ENCODE measurements at regions not wholly inside any gene's neighbourhood (a gene's known extent, or its start where the extent isn't known, plus 50 kb on each side); places are given as distances from the start of the nearest gene placed in this dataset.

DNA sequence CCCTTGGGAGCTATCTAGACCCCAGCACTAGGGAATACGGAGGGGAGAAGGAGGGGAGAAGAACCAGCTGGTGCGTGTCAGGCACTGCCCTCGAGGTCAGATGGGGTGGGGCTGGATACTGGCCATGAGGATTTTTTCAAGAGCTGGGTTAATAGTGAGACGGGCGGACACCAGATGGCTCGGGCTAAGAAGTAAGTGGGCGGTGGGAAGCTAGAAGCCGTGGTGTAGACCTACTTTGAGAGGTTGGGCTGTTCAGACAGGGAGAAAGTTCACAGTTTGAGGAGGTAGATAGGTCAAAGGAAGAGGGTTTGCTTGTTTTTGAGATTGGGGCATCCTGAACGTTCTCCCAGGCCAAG is 303.8 kb downstream of the SEC14L1 start:
- peaks cover 14% of the 10 kb centered on the region for H3K36me3 Mint-ChIP-seq (ENCODE audit: low read depth)
- no peaks in the 10 kb centered on the region for H3K9me3 Mint-ChIP-seq
- no peaks in the 10 kb centered on the region for H3K27me3 Mint-ChIP-seq
- H3K27ac Mint-ChIP-seq, result peak overlapping the region; percentile 92
- intact Hi-C loops (cut with micrococcal nuclease), result loop anchor here (2.0 kb wide), 1 partner anchor 70 kb away; no protein-coding TSS in a partner anchor
- DNase-seq, result no peak
- H3K4me3 Mint-ChIP-seq, result peak overlapping the region; percentile 81
- peaks cover 81% of the 10 kb centered on the region for H3K4me1 Mint-ChIP-seq

DNA sequence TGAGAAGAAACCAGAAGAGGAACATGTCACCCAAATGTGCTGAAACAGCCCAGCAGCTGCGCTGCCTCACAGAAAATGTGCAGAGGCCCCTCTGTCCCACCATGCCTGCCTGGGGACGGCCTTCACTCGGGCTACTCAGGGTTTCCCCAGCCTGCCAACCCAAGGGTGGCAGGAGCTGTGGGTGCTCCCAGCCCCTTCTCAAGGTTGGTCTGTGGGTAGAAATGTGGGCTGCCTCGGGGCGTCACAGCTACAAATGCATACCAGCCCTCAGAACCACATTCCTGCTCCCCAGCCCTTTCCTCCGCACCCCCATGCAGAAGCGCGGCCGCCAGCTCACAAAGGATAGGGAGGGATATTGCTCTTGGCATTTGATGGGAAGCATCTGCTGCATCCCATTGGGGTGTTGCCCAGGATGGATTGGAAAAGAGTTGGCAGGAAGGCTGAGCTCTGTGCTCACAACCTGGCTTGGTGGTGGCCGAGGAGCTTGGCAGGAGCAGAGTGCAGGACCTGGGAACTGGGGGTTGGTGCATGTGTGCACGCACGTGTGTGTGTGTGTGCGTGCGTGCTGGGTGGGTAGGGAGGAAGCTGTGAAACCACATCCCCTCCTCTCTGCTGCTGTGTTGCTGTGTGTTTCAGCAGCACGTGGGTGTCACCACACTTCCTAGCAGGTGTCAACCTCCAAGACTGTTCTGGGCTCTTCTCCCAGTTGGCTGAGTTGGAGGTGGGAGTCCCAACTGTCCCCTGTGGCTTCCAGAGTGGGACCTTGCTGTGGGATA is 304.4 kb downstream of the SEC14L1 start:
- Mint-ChIP-seq H3K9me3 (no peaks in the 10 kb centered on the region), H3K36me3 (ENCODE audit: low read depth) (peaks cover 14% of the 10 kb centered on the region), H3K4me3 (peak overlapping the region; percentile 81), H3K4me1 (peaks cover 84% of the 10 kb centered on the region), H3K27ac (peak overlapping the region; percentile 92), H3K27me3 (no peaks in the 10 kb centered on the region)
- peak; percentile 95 for DNase-seq
- intact Hi-C loops (cut with micrococcal nuclease), result loop anchor here (1.0 to 2.0 kb wide), 3 partner anchors 10 to 70 kb away; no protein-coding TSS in a partner anchor

DNA sequence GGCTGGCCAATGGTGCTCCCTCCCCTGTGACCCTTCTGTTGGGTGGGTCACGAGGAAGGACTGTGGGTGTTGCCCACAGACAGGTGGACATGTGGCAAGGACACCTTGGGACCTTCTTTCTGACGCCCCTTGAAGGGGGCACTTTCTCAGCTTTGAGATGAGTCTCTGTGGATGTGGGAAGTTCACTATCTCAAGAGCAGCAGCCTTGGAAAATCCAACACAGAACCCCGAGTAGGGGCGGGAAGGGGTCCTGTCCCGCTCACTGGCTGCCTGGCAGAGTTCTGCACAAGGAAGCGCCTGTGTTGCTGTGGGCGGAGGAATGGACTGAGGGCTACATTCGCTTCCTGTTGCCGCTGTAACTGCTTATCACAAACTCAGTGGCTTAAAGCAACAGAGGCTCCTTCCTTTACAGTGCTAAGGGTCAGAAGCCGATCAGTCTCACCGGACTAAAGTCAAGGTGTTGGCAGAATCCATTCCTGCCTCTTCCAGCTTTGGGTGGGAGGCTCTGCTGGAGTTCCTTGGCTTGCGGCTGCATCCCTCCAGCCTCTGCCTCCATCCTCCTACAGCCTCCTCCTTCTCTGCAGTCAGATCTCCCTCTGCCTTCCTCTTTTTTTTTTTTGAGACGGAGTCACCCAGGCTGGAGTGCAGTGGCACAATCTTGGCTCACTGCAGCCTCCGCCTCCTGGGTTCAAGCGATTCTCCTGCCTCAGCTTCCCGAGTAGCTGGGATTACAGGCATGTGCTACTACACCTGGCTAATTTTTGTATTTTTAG is 305.2 kb downstream of the SEC14L1 start:
- peaks cover 16% of the 10 kb centered on the region for H3K36me3 Mint-ChIP-seq (ENCODE audit: low read depth)
- no peaks in the 10 kb centered on the region for H3K27me3 Mint-ChIP-seq
- no peaks in the 10 kb centered on the region for H3K9me3 Mint-ChIP-seq
- intact Hi-C loops (cut with micrococcal nuclease), result loop anchor here (1.0 to 2.0 kb wide), 3 partner anchors 9 to 71 kb away; no protein-coding TSS in a partner anchor
- H3K4me1 Mint-ChIP-seq, result peaks cover 82% of the 10 kb centered on the region
- DNase-seq, result peak; percentile 91
- H3K4me3 Mint-ChIP-seq, result peak overlapping the region; percentile 81
- H3K27ac Mint-ChIP-seq, result peak overlapping the region; percentile 92

DNA sequence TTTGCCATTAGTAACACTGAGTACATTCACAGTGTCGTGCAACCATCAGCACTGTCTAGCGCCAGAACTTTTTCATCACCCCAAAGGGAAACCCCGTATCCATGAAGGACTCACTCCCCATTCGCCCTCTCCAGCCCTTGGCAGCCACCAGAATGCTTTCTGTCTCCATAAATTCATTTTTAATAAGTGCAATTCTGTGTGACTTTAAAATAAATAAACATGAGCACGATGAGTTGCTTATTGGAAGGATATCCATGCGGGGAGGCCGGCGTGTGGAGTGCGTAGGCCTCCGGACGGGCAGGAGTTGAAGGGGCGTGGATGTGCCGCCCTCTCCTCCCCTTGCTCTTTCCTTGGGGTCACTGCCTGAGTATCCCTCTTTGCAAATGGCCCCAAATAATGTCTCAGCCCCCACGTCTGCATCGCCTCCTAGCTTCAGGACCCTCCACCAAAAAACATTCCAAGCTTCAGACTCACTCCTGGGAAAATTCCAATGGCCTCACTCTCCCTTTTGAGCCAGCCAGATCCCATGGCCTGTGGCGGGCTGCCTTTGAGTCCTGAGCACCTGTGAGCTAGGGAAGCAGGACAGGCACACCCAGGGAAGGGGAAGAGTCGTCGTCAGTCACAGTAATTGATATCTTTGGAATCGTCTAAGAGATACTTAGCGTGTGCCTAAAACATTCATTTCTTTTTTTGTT is 306.3 kb downstream of the SEC14L1 start:
- intact Hi-C loops (cut with micrococcal nuclease), result no loop called here
- no peaks in the 10 kb centered on the region for H3K27me3 Mint-ChIP-seq

DNA sequence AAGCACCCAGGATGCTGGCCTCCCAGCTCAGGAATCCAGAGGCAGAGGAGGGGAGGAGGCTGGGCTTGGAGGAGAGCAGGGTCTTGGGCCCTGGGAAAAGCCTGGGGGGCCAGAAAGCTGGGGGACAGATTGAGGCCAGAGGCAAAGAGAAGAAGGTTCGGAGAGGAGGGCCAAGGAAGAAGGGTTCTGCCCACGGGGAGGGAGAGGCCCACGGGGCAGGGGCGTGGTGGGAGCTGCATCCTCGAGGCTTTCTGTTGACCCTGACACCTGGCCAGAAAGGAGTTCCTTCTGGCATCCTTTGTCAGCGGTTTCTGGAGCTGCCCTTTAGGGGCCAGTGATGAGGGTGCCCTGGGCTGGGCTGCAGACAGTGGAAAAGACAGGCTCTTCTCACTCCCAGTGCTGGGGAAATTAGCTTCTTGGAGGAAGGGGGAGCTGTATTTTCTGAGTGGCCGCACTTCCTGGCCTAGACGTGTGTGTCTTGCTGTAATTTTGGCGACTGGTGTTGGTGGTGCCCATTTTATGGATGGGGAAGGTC is 308.7 kb downstream of the SEC14L1 start:
- Mint-ChIP-seq H3K27ac (peak overlapping the region; percentile 96), H3K4me1 (peaks cover 71% of the 10 kb centered on the region), H3K9me3 (no peaks in the 10 kb centered on the region), H3K36me3 (ENCODE audit: low read depth) (peaks cover 33% of the 10 kb centered on the region), H3K27me3 (no peaks in the 10 kb centered on the region), H3K4me3 (peak overlapping the region; percentile 97)
- DNase-seq, result peak; percentile 68
- intact Hi-C loops (cut with micrococcal nuclease), result no loop called here

More for the DNA sequence above, 306.3 kb downstream of the SEC14L1 start:
- peaks cover 75% of the 10 kb centered on the region for H3K4me1 Mint-ChIP-seq
- peak overlapping the region; percentile 92 for H3K27ac Mint-ChIP-seq
- peak overlapping the region; percentile 81 for H3K4me3 Mint-ChIP-seq
- no peaks in the 10 kb centered on the region for H3K9me3 Mint-ChIP-seq
- DNase-seq, result no peak
- peaks cover 20% of the 10 kb centered on the region for H3K36me3 Mint-ChIP-seq (ENCODE audit: low read depth)

DNA sequence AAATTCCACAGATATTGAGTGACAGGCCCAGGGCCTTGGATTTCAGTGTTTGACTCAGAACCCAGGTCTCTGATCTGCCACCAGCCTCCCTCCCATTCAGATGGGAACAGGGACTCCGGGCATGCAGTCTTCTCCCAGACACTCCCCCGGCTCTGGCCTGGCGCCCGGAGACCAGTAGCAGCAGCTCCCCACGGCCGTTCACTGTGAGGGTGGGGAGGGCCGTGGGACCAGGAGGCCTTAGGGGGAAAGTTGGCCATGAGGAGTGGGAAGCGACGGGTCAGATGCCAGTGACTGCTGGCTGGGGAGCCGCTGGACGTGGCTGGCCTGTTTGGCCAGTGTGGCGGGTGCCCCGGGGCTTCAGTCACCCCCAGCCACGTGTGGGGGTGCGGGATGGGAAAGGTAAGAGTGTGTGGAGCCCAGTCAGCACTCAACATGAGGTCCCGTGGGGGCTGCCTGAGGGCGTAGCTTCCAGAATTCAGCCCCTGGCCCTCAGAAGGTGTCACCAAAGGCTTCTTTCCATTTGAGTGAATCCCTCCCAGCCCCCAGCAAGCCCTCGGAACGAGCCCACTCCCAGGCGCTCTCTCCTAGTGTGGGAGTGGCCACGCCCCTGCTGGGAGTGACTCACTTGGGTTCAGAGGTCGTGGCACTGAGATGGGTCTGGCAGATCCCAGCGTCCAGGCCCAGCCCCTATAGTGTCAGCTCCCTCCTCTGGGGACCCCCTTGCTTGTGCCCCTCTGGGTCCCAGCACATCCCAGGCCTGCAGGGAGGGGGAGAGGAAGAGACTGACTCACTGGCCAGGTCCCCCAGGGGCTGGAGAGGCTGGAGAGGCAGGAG is 309.4 kb downstream of the SEC14L1 start:
- Mint-ChIP-seq H3K36me3 (ENCODE audit: low read depth) (peaks cover 40% of the 10 kb centered on the region), H3K4me1 (peaks cover 66% of the 10 kb centered on the region), H3K27ac (peak overlapping the region; percentile 96), H3K9me3 (no peaks in the 10 kb centered on the region), H3K27me3 (no peaks in the 10 kb centered on the region), H3K4me3 (peak overlapping the region; percentile 97)
- intact Hi-C loops (cut with micrococcal nuclease), result loop anchor here (5.0 kb wide), 1 partner anchor 713 kb away; the partner anchor contains the start of genes MFSD11 and SRSF2
- peak; percentile 86 for DNase-seq

DNA sequence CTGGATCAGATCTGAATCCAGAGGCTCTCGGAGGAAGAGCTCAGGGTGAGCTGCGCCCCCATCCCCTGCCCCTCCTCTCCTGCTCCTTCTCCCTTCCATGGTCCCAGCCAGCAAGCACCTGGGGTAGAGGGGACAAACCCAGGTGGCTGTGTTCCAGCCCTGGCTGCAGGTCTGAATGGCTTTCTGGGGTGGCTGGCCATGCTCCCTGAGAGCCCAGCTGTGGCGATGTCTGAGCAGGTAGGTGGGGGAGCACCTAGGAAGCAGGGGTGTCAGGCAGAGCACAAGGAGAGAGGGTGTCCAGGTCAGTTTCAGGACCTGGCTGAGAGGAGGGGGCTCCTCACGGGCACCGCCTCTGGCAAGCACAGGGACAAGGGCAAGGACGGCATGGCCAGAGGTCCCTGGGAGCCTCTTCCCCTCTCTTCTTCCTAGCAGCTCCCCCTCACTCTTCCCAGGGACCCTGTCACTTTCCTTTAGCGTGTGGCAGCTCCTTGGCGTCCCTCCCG is 310.0 kb downstream of the SEC14L1 start:
- H3K4me1 Mint-ChIP-seq, result peaks cover 66% of the 10 kb centered on the region
- intact Hi-C loops (cut with micrococcal nuclease), result loop anchor here (1.0 to 5.0 kb wide), 2 partner anchors 9 to 713 kb away; partner anchors contain the start of genes MFSD11 and SRSF2
- peaks cover 47% of the 10 kb centered on the region for H3K36me3 Mint-ChIP-seq (ENCODE audit: low read depth)

DNA sequence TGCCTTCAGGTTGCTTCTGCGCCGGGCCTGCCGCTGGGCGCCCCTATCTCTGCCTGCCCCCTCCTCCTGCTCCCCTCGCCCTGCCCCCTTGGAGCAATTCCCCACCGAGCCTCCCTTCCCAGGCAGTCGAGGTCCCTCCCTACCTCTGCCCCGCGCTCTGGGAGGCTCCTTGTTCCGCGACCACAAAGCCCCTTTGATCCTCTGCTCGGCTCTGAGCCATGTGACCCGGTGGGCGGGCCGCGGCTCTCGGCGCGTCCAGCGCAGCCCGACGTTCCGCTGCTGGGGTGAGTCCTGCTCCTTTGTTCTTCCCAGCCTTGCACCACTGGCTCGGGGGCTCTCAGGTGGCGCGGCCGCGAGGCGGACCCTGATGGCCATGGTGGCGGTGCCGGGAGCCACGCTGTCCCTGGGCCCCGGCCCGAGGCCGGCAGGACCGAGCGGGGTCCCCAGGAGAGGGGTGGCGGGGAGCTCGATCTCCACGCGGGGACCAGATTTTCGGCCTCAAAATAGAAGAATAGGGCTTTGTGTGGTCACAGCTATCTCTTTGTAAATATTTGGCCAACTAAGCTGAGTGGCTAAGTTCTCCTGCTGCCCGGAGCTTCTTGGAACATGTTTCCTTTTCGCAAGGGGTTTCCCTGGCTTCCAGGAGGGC is 310.6 kb downstream of the SEC14L1 start:
- H3K4me3 Mint-ChIP-seq, result peak overlapping the region; percentile 97
- intact Hi-C loops (cut with micrococcal nuclease), result loop anchor here (1.0 to 5.0 kb wide), 2 partner anchors 10 to 714 kb away; partner anchors contain the start of genes MFSD11 and SRSF2
- no peaks in the 10 kb centered on the region for H3K27me3 Mint-ChIP-seq
- H3K36me3 Mint-ChIP-seq (ENCODE audit: low read depth), result peaks cover 49% of the 10 kb centered on the region
- H3K27ac Mint-ChIP-seq, result peak overlapping the region; percentile 96
- peaks cover 62% of the 10 kb centered on the region for H3K4me1 Mint-ChIP-seq
- H3K9me3 Mint-ChIP-seq, result no peaks in the 10 kb centered on the region
- peak; percentile 94 for DNase-seq

More for the DNA sequence above, 310.0 kb downstream of the SEC14L1 start:
- Mint-ChIP-seq H3K4me3 (peak overlapping the region; percentile 97), H3K27me3 (no peaks in the 10 kb centered on the region), H3K9me3 (no peaks in the 10 kb centered on the region), H3K27ac (peak overlapping the region; percentile 96)
- DNase-seq, result no peak

DNA sequence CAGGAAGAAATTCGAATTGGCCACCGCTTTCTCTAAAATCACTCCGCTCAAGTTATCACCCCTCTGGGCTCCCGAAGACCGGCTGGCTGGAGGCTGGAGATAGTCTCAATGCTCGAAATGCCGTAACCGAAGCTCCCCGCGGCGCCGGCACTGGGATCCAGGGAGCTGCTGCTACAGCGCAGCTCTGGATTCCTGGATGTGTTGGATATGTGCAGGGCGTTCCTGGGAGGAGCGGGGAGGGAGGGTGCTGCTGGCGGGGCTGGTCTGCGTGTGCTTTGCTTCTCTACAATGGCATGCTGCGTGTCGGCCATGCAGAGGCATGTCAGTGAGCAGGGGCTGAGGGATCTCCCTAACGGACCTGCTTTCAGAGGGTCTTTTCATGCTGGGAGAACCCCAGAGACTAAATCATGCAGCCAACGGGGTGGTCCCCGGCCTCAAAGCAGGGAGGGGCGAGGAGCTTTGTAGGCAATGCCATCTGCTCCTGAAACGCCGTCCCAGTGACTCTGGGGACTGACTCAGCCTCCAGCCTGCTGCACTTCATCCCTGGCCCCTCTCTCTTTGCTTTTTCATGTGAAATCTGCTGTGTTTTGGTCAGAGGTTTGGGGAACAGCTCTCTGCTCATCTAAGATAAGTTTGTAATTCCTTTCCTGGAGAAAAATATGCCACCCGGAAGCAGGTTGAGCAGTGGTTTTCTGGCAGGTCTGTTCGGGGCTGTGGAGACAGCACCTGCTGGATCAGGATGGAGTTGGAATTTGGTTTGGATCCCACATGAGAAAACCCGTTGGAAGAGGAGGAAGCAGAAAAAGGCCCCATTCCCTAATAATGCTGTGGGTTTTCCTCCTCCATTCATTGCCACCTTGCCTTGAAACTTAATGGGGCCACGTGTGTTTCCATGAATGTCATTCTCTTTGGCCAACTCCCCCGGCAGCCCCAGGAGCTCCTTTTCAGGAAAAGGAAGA is 311.4 kb downstream of the SEC14L1 start:
- Mint-ChIP-seq H3K36me3 (ENCODE audit: low read depth) (peaks cover 52% of the 10 kb centered on the region), H3K9me3 (no peaks in the 10 kb centered on the region), H3K4me1 (peaks cover 60% of the 10 kb centered on the region), H3K27ac (peak overlapping the region; percentile 96), H3K27me3 (no peaks in the 10 kb centered on the region), H3K4me3 (peak overlapping the region; percentile 97)
- intact Hi-C loops (cut with micrococcal nuclease), result loop anchor here (1.0 to 5.0 kb wide), 3 partner anchors 8 to 715 kb away; partner anchors contain the start of genes MFSD11 and SRSF2
- DNase-seq, result peak; percentile 75

DNA sequence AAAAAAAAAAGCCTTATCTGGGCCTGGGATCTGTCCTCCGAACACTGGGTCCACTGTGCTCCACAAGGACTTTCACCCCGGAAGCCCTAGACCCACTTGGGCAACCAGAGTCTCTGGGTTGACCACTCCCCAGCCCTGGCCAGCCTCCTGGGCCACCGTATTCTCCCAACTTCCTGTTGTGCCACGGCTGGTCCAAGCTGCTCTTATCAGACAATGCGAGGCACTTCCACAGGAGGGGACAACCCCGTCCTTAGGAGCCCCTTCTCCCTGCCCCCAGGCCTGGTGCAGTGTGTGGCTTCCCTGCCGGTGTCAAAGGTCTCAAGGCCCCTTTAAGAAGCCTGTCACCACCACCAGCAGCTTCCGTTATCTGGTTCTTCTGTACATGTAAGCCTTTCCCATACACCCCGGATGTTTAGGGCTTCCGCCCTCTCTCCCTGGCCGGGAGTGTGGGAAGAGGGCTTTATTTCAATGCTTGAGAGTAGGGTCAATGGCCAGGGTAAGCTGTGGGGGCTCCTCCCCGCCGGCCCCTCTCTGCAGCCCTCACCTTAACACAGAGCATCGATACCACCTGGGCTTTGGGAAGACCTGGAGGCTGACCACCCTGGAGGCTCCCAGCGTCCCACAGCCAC is 313.0 kb downstream of the SEC14L1 start:
- peak; percentile 89 for DNase-seq
- peaks cover 66% of the 10 kb centered on the region for H3K4me1 Mint-ChIP-seq
- H3K4me3 Mint-ChIP-seq, result peak overlapping the region; percentile 97
- no peaks in the 10 kb centered on the region for H3K27me3 Mint-ChIP-seq
- H3K36me3 Mint-ChIP-seq (ENCODE audit: low read depth), result peaks cover 61% of the 10 kb centered on the region
- intact Hi-C loops (cut with micrococcal nuclease), result loop anchor here (5.0 kb wide), 1 partner anchor 716 kb away; the partner anchor contains the start of genes MFSD11 and SRSF2
- H3K27ac Mint-ChIP-seq, result peak overlapping the region; percentile 96
- no peaks in the 10 kb centered on the region for H3K9me3 Mint-ChIP-seq

All from activated CD4-positive, alpha-beta T cell treated with anti-CD3 and anti-CD28 coated beads, Interleukin-2, amount 10 ng/mL, durations not matched to agents 24 days and 14 days (primary cell).